CD4-positive, alpha-beta memory T cell (primary cell): ENCODE measurements at regions not wholly inside any gene's neighbourhood (a gene's known extent, or its start where the extent isn't known, plus 50 kb on each side); places are given as distances from the start of the nearest gene placed in this dataset.

Experiments used
- CTCF ChIA-PET: fragments of 350-600 bp; sonication (Branson Sonifier 250); formaldehyde crosslinking; loops from one replicate; lab custom pipeline; 2021; ENCODE audit warnings: inconsistent platforms; ENCODE audit not compliant: partially characterized antibody; lab: Charles Lee
- POLR2A ChIA-PET: fragments of 350-600 bp; sonication (Branson Sonifier 250); formaldehyde crosslinking; loops from one replicate; lab custom pipeline; 2021; ENCODE audit not compliant: partially characterized antibody; lab: Charles Lee
- DNase-seq, 5 donors: peaks; one replicate each; pipeline versions ENCODE4 v3.0.0 to v3.0.0-alpha.2; 2020 to 2022; ENCODE audit warnings: mixed read lengths in 1 of 5
- H3K27ac ChIP-seq: one replicate; pipeline ENCODE4 v1.7.0; 2013; ENCODE audit warnings: low read depth, low read length
- H3K27me3 ChIP-seq: 2 replicates; pipeline ENCODE4 v1.7.0; 2013; ENCODE audit warnings: mild to moderate bottlenecking, low read length, moderate library complexity; ENCODE audit not compliant: insufficient read depth
- H3K36me3 ChIP-seq: 2 replicates; pipeline ENCODE4 v1.7.0; 2013; ENCODE audit warnings: mild to moderate bottlenecking, low read length, moderate library complexity; ENCODE audit not compliant: insufficient read depth
- H3K4me1 ChIP-seq: 2 replicates; pipeline ENCODE4 v1.7.0; 2013; ENCODE audit warnings: mild to moderate bottlenecking, low read length, moderate library complexity; ENCODE audit not compliant: insufficient read depth
- H3K4me3 ChIP-seq, 2 donors: one replicate each; pipeline ENCODE4 v1.7.0; 2013; ENCODE audit warnings: low read length in 2 of 2, mild to moderate bottlenecking in 1 of 2
- H3K9me3 ChIP-seq, 2 donors: one replicate each; pipeline ENCODE4 v1.7.0; 2013; ENCODE audit warnings: low read length in 2 of 2, control low read depth in 1 of 2; ENCODE audit not compliant: control insufficient read depth in 1 of 2
- H3K27ac Mint-ChIP-seq, 7 donors: one replicate each; pipeline ENCODE4 v1.8.0; 2020 to 2021; ENCODE audit warnings: mixed read lengths in 7 of 7, mild to moderate bottlenecking in 6 of 7, inconsistent platforms in 3 of 7, moderate library complexity in 3 of 7
- H3K27me3 Mint-ChIP-seq, 2 donors: one replicate each; pipeline ENCODE4 v1.8.0; 2020 to 2021; ENCODE audit warnings: mixed read lengths in 2 of 2
- H3K36me3 Mint-ChIP-seq, 2 donors: one replicate each; pipeline ENCODE4 v1.8.0; 2020 to 2021; ENCODE audit warnings: mixed read lengths in 2 of 2, inconsistent platforms in 1 of 2, mild to moderate bottlenecking in 1 of 2
- H3K4me1 Mint-ChIP-seq, 4 donors: one replicate each; pipeline ENCODE4 v1.8.0; 2020 to 2021; ENCODE audit warnings: mixed read lengths in 4 of 4, mild to moderate bottlenecking in 1 of 4
- H3K4me3 Mint-ChIP-seq, 8 donors: one replicate each; pipeline ENCODE4 v1.8.0; 2020 to 2021; ENCODE audit warnings: mixed read lengths in 8 of 8, mild to moderate bottlenecking in 7 of 8, moderate library complexity in 6 of 8, inconsistent platforms in 3 of 8
- H3K9me3 Mint-ChIP-seq, 8 donors: one replicate each; pipeline ENCODE4 v1.8.0; 2020 to 2021; ENCODE audit warnings: mixed read lengths in 8 of 8, mild to moderate bottlenecking in 5 of 8, inconsistent platforms in 3 of 8, moderate library complexity in 1 of 8
- intact Hi-C: fragments of 100-400 bp; cut with micrococcal nuclease; formaldehyde crosslinking; loops from one replicate; pipeline ENCODE4 v1.15.1; 2023

- H3K27me3 Mint-ChIP-seq = peaks cover 16 to 26% of the 10 kb centered on the region in 2 donors
- POLR2A ChIA-PET = no interaction called here
- H3K27me3 ChIP-seq = peaks cover 4% of the 10 kb centered on the region
- no peak overlapping the region for H3K4me3 Mint-ChIP-seq
- H3K4me1 ChIP-seq = no peaks in the 10 kb centered on the region
- no peaks in the 10 kb centered on the region for H3K36me3 ChIP-seq
- H3K9me3 ChIP-seq = no peaks in the 10 kb centered on the region
- CTCF ChIA-PET = no interaction called here
- H3K27ac ChIP-seq = no peak overlapping the region
- H3K9me3 Mint-ChIP-seq = no peaks in the 10 kb centered on the region
- DNase-seq = no peak
- no peak overlapping the region for H3K4me3 ChIP-seq
- no peaks in the 10 kb centered on the region for H3K4me1 Mint-ChIP-seq
- no peak overlapping the region for H3K27ac Mint-ChIP-seq
- no peaks in the 10 kb centered on the region for H3K36me3 Mint-ChIP-seq
- intact Hi-C loops = no loop called here
Observed at GRCh38 chr3:194779729-194780224, 94.1 kb downstream of the FAM43A start.

GRCh38 chr3:194780706-194781105 is 95.0 kb downstream of the FAM43A start:
- peaks cover 16 to 21% of the 10 kb centered on the region in 2 donors for H3K27me3 Mint-ChIP-seq
- no peaks in the 10 kb centered on the region for H3K9me3 Mint-ChIP-seq
- H3K27me3 ChIP-seq = peaks cover 4% of the 10 kb centered on the region
- H3K27ac Mint-ChIP-seq = no peak overlapping the region
- intact Hi-C loops = no loop called here
- H3K4me3 ChIP-seq = no peak overlapping the region
- CTCF ChIA-PET = no interaction called here
- no peak for DNase-seq
- H3K4me3 Mint-ChIP-seq = no peak overlapping the region
- H3K4me1 ChIP-seq = no peaks in the 10 kb centered on the region
- no peaks in the 10 kb centered on the region for H3K4me1 Mint-ChIP-seq
- POLR2A ChIA-PET = no interaction called here
- no peaks in the 10 kb centered on the region for H3K36me3 ChIP-seq
- H3K9me3 ChIP-seq = no peaks in the 10 kb centered on the region
- no peak overlapping the region for H3K27ac ChIP-seq
- H3K36me3 Mint-ChIP-seq = no peaks in the 10 kb centered on the region

DNA sequence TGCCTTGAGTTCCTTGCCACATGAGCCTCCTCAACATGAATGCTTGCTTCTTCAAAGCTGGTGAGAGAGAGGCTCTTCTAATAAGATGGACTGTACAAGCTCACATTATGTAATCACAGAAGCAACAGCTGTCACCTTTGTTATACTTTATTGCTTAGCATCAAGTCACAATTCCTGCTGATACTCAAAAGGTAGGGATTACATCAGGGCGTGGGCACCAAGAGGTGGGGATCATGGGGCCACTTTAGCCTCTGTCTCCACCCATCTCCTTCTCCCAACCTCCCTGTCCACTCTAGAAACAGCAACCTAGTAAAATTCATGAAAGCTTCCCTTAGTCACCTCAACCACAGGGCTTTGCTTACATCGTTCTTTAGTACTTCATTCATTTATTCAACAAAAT is 95.9 kb downstream of the FAM43A start:
- Mint-ChIP-seq H3K9me3 (no peaks in the 10 kb centered on the region), H3K27ac (no peak overlapping the region), H3K27me3 (peaks cover 15 to 18% of the 10 kb centered on the region in 2 donors), H3K36me3 (no peaks in the 10 kb centered on the region), H3K4me1 (no peaks in the 10 kb centered on the region), H3K4me3 (no peak overlapping the region)
- intact Hi-C loops = no loop called here
- no peak for DNase-seq
- Histone ChIP-seq H3K27me3 (peaks cover 4% of the 10 kb centered on the region), H3K9me3 (no peaks in the 10 kb centered on the region), H3K4me1 (no peaks in the 10 kb centered on the region), H3K27ac (no peak overlapping the region), H3K36me3 (no peaks in the 10 kb centered on the region), H3K4me3 (no peak overlapping the region)
- POLR2A ChIA-PET = no interaction called here
- CTCF ChIA-PET = no interaction called here

DNA sequence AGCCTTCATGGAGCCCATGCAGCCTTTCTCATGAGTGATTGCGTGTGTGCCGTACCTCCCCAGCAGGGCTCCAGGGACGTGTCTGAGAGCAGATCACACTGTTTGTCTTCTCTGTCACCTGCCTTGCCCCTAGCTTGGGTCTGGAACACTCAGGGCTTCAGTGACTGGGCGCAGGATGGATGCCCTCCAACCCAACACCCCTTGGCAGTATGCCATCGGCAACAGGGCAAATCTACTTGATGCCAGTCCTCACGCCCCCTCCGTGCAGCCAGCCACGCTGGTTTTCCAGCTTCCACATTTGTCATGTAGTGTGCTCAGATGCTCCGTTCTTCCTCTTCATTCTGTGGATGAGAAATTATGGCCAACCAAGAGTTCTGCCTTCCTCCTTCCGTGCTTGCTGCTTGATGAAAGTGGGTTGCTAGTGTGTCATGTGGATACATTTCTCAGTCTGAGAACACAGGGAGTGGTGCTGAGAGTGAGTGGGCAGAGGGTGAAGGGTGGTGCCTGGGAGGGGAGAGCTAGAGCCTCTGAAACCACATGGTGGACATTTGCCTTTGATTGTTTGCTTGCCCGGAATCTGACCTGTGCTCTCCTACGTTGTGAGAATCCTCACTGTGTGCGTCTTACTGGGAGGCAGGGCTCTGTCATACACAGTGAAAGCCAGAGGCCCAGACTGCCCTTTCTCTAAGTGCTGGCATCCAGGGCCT is 97.2 kb downstream of the FAM43A start:
- no peak for DNase-seq
- intact Hi-C loops = no loop called here
- peaks cover 12 to 14% of the 10 kb centered on the region in 2 donors for H3K27me3 Mint-ChIP-seq
- no peak overlapping the region for H3K27ac Mint-ChIP-seq
- CTCF ChIA-PET = no interaction called here
- H3K36me3 ChIP-seq = no peaks in the 10 kb centered on the region
- H3K4me1 ChIP-seq = no peaks in the 10 kb centered on the region
- no peak overlapping the region for H3K27ac ChIP-seq
- no peaks in the 10 kb centered on the region for H3K9me3 Mint-ChIP-seq
- H3K36me3 Mint-ChIP-seq = no peaks in the 10 kb centered on the region
- H3K9me3 ChIP-seq = no peaks in the 10 kb centered on the region
- POLR2A ChIA-PET = no interaction called here
- H3K4me1 Mint-ChIP-seq = no peaks in the 10 kb centered on the region
- peaks cover 4% of the 10 kb centered on the region for H3K27me3 ChIP-seq
- no peak overlapping the region for H3K4me3 ChIP-seq
- H3K4me3 Mint-ChIP-seq = no peak overlapping the region

- no peak overlapping the region for H3K27ac ChIP-seq
- intact Hi-C loops = no loop called here
- H3K9me3 ChIP-seq = no peaks in the 10 kb centered on the region
- no peaks in the 10 kb centered on the region for H3K27me3 ChIP-seq
- CTCF ChIA-PET = interaction anchor here (0.7 kb wide), 1 partner anchor 322 kb away, joined by 3 read pairs; no protein-coding TSS in a partner anchor
- no peaks in the 10 kb centered on the region for H3K9me3 Mint-ChIP-seq
- H3K4me1 Mint-ChIP-seq = no peaks in the 10 kb centered on the region
- H3K4me3 ChIP-seq = no peak overlapping the region
- no peaks in the 10 kb centered on the region for H3K36me3 ChIP-seq
- no peak for DNase-seq
- H3K27me3 Mint-ChIP-seq = peaks cover 6 to 8% of the 10 kb centered on the region in 2 donors
- H3K4me3 Mint-ChIP-seq = no peak overlapping the region
- no peak overlapping the region for H3K27ac Mint-ChIP-seq
- POLR2A ChIA-PET = no interaction called here
- no peaks in the 10 kb centered on the region for H3K36me3 Mint-ChIP-seq
- no peaks in the 10 kb centered on the region for H3K4me1 ChIP-seq
Observed at GRCh38 chr3:194784361-194784760, 98.7 kb downstream of the FAM43A start.

- H3K27ac Mint-ChIP-seq = no peak overlapping the region
- no peak overlapping the region for H3K4me3 Mint-ChIP-seq
- Histone ChIP-seq H3K9me3 (no peaks in the 10 kb centered on the region), H3K27ac (no peak overlapping the region), H3K4me3 (no peak overlapping the region), H3K4me1 (no peaks in the 10 kb centered on the region), H3K36me3 (no peaks in the 10 kb centered on the region), H3K27me3 (no peaks in the 10 kb centered on the region)
- no peaks in the 10 kb centered on the region for H3K4me1 Mint-ChIP-seq
- no peak for DNase-seq
- intact Hi-C loops = no loop called here
- H3K36me3 Mint-ChIP-seq = no peaks in the 10 kb centered on the region
- ChIA-PET CTCF (interaction anchor here (0.7 kb wide), 1 partner anchor 321 kb away, joined by 3 read pairs; no protein-coding TSS in a partner anchor), POLR2A (no interaction called here)
- no peaks in the 10 kb centered on the region for H3K9me3 Mint-ChIP-seq
- H3K27me3 Mint-ChIP-seq = peaks cover 4 to 6% of the 10 kb centered on the region in 2 donors
Observed at GRCh38 chr3:194785315-194785714, 99.6 kb downstream of the FAM43A start.

DNA sequence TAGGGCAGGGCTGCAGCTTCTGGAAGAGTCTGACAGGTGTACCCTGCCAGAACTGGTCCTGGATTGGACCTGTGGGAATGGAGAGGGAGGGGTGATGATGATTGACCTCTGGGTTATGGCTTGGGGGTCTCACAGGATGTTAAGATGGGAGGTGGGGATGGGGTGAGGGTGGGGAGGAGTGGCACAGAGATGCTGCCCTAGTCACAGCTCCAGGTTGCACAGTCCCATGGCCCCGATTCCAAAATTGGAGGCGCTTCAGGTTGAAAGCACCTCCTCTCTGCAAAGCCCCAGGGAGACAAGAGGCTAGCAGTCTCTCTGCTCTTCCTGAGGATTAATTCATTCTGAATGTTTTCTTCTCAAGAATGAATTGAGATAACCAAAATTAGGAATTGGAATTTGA is 101.4 kb downstream of the FAM43A start:
- H3K27me3 ChIP-seq = no peaks in the 10 kb centered on the region
- no peak overlapping the region for H3K4me3 ChIP-seq
- no peak overlapping the region for H3K27ac ChIP-seq
- CTCF ChIA-PET = no interaction called here
- H3K4me1 ChIP-seq = no peaks in the 10 kb centered on the region
- H3K9me3 ChIP-seq = no peaks in the 10 kb centered on the region
- peak overlapping the region in 1 of 7 donors; percentile 20 for H3K27ac Mint-ChIP-seq
- peaks cover 0 to 2% of the 10 kb centered on the region in 2 donors for H3K27me3 Mint-ChIP-seq
- DNase-seq = no peak
- no peaks in the 10 kb centered on the region for H3K4me1 Mint-ChIP-seq
- intact Hi-C loops = no loop called here
- POLR2A ChIA-PET = no interaction called here
- no peaks in the 10 kb centered on the region for H3K9me3 Mint-ChIP-seq
- H3K4me3 Mint-ChIP-seq = no peak overlapping the region
- H3K36me3 Mint-ChIP-seq = no peaks in the 10 kb centered on the region
- no peaks in the 10 kb centered on the region for H3K36me3 ChIP-seq
